ENCODE measurements at regions not wholly inside any gene's neighbourhood (a gene's known extent, or its start where the extent isn't known, plus 50 kb on each side); places are given as distances from the start of the nearest gene placed in this dataset.
"Not testable (repeated sequence)": the region's sequence is repeated elsewhere in the genome, so short reads cannot be mapped to it uniquely, and the experiment has no call there.

DNA sequence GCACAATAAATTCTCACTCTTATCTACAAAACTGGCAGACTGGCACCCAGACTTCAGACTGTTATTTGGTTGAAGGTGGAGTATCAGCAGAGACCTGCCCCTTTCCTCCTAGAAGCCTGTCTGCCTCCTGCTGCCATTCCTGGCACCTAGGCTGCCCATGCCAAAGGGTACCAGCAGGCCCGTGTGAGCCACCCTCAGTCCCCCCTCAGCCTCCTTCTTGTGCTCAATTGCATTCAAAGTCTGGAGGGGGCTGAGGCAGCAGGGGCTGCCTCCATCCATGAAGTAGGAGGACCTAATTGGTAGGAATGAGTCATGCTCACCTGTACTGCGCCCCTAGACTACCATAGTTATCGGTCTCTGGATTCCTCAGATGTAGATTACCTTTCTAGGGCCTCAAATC, 440.9 kb upstream of the GRM3 start:
- DNase-seq (ENCODE audit: low read depth): no peak

- DNase-seq (ENCODE audit: low read depth): no peak
Observed at GRCh38 chr7:86201767-86202166, 441.9 kb upstream of the GRM3 start.

GRCh38 chr7:86199881-86200614, 443.7 kb upstream of the GRM3 start:
- DNase-seq (ENCODE audit: low read depth): no peak

DNA sequence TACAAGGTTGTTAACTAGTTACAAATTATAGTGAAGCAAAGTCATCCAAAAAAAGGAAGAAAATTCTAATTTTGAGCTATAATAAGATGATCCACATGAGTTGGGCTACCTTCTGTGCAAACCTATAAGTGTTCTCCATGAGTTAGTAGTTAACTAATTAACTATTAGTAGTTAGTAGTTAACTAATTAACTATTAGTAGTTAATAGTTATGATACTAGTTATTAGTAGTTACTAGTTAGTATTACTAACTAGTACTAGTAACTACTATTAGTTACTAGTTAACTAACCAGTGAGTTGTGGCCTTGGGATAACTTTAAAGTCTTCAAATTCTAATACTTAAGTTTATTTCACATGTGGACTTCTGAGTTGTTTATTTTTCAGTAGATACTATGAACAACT, 453.4 kb upstream of the GRM3 start:
- no peak for DNase-seq (ENCODE audit: low read depth)

- DNase-seq (ENCODE audit: low read depth): no peak
Observed at GRCh38 chr7:86181474-86181873, 462.2 kb upstream of the GRM3 start.

- DNase-seq (ENCODE audit: low read depth): no peak
Observed at GRCh38 chr7:86164827-86165226, 478.9 kb upstream of the GRM3 start.

DNA sequence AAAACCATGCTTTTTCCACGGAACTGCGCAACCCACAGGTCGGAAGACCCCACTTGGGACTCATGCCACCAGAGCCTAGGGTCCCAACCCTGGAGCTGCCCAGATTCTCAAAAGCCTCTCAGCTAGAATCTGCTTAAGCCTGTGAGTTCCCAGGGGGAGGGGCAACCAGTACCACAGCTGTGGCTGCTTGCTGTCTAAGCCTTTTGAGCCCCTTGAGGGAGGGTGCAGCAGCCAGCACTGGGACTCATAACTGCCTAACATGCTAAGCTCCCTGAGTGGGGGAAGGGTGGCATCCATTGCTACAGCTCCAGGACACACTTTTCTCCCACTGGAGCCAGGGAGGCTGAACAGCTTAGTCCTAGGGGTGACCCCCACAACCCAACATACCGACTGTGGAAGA, 485.6 kb upstream of the GRM3 start:
- DNase-seq (ENCODE audit: low read depth): no peak

DNA sequence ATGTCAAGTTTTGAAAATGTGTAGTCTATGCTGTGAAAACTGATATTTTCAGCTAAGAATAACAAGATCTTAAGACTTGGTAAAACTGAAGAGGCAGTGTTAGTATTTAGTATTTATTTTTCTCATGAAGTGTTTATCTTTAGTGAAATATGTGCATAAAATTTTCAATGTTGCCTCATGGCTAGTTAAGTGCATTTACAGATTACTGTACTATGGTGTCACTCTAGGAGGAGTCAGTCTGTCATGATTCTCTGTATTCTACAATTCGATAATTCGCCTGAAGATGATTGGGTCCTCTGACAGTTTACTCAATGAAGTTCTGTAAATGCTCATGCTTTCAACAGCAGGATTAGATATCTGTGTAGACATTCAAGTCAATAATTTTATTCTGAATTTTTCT, 488.1 kb upstream of the GRM3 start:
- DNase-seq (ENCODE audit: low read depth): no peak

DNA sequence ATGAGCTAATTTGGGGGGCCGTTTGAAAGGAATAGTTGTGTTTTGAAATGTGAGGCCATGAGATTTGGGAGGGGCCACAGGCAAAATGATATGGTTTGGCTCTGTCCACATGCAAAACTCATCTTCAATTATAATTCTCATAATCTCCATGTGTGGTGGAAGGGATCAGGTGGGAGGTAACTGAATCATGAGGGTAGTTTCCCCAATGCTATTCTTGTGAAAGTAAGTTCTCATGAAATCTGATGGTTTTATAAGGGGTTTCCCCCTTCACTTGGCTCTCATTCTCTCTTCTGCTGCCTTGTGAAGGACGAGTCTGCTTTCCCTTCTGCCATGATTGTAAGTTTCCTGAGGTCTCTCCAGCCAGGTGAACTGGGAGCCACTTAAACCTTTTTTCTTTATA, 490.8 kb upstream of the GRM3 start:
- DNase-seq (ENCODE audit: low read depth): no peak

DNA sequence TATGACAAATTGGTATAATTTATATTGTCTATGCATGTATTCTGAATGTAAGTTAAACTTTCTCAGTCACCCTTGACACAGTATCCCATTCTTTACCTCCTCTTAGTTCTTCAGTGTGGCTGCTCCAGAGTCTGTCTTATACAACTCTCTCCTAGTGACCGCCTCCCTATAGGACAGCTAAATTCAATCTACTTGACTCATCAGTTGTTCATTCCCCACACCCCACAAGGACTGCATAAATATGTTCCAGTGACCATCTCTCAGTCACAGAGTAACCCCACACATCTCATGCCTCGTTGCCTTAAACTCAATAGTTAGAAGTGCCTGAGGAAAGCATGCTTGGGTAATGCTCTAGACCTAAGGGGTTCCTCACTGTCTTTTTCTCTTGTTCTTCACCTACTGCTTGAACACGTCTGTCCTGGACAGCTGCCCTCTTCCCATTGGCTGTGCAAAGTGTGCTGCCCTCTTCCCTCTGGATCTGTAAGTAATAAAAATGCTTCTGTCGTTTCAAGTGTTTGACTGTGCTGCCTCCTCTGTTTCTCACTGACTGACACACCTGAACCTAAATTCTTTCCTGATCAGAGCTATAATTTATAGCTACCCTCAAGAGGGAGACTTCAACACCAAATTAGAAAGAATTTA, 494.6 kb upstream of the GRM3 start:
- no peak for DNase-seq (ENCODE audit: low read depth)

DNA sequence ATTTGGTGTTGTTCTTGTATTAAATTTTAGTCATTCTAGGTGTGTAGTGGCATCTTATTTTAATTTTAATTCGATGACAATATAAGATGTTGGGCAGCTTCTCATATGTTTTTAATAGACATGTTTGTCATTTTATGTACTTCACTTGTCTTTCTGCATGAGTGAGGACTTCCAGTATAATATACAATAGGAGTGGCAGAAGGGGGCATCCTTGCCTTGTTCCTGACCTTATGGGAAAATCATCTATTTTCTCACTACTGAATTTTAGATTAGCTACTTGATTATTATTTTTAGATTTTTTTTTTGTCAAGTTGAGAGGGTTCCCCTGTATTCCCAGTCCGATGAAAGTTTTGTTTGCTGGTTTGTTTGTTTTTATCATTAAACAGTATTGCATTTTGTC, 495.2 kb upstream of the GRM3 start:
- no peak for DNase-seq (ENCODE audit: low read depth)

DNA sequence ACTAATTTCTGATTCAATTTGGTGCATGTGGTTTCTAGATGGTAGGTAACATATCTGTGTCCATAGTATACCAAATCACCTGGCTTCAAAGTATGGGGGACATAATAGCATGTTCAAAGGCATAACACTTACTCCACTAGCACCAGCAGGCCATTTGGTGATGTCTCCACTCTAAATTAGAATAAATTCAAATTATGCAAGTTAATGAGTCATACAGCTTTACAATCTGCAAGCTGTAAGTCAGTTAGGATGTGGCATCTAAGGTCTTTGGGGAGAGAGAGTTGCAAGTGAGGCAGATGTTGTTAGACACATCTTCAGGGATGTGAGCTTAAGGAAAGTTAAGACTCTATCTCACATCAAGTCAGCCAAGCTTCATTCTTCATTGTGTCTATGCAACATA, 506.4 kb upstream of the GRM3 start:
- no peak for DNase-seq (ENCODE audit: low read depth)

DNA sequence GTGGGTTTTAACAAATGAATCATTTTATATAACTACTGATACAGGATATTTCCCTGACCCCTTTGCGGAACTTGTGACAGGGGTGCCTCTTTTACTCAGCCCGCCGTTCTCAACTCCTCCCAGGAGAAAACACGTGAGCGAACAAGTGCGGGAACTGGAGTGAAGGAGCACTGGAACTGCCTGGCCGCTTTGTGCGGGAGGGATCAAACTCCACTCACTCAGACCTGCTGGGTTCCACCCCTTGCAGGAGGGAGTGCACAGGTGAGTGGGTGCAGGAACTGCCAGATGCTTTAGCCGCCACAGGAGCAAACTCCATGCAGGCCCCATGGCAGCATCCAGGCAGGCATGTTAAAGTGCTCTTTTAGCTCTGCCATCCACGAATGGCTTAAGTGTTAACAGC, 513.4 kb upstream of the GRM3 start:
- DNase-seq (ENCODE audit: low read depth): no peak

DNA sequence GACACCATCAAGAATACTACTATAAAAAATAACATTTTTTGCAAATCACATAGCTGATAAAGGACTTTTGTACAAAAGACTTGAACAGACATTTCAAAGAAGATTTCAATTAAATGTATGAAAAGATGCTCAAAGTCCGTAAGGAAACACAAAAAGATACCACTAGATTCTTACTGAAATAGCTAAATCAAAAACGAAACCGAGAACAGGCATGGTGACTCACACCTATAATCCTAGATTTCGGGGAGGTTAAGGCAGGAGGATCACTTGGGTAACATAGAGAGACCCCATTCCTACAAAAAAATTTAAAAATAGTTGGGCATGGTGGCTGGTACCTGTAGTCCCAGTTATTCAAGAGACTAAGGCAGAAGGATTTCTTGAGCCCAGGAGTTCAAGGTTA, 520.2 kb upstream of the GRM3 start:
- no peak for DNase-seq (ENCODE audit: low read depth)

GRCh38 chr7:86094166-86094669, 549.5 kb upstream of the GRM3 start:
- DNase-seq (ENCODE audit: low read depth): no peak

DNA sequence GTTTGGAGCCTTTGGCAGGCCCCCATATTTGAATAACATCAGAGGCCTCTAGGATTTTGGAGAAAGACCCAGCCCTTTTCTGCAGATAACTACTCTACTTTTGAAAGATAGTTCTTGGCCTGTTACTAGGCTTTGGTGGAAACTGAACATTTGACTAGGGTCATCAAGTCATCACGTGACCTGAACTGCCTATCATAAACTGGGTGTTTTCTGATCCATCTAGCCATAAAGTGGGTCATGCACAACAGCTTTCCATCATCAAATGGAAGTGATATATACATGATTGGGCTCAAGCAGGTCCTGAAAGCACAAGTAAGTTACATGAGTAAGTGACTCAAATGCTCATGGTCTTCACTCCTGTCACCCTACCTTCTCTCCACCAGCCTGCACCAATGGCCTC, 552.3 kb upstream of the GRM3 start:
- no peak for DNase-seq (ENCODE audit: low read depth)

GRCh38 chr7:86089455-86089854, 554.3 kb upstream of the GRM3 start:
- DNase-seq (ENCODE audit: low read depth): no peak

GRCh38 chr7:86064572-86064971, 579.1 kb upstream of the GRM3 start:
- DNase-seq (ENCODE audit: low read depth): not testable (repeated sequence)

GRCh38 chr7:86058649-86059048, 585.1 kb upstream of the GRM3 start:
- DNase-seq (ENCODE audit: low read depth): no peak

DNA sequence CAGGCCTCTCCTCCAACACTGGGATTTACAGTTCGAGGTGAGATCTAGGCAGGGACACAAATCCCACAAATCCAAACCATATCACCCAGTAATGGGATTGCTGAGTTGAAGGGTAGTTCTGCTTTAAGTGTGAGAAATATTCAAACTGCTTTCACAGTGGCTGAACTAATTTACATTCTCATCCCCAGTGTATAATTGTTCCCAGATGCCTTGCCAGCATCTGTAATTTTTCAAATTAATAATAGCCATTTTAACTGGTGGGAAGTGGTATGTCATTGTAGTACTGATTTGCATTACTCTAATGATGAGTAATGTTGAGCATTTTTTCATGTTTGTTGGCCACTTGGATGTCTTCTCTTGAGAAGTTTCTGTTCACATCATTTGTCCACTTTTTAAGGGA, 592.8 kb upstream of the GRM3 start:
- DNase-seq (ENCODE audit: low read depth): no peak

DNA sequence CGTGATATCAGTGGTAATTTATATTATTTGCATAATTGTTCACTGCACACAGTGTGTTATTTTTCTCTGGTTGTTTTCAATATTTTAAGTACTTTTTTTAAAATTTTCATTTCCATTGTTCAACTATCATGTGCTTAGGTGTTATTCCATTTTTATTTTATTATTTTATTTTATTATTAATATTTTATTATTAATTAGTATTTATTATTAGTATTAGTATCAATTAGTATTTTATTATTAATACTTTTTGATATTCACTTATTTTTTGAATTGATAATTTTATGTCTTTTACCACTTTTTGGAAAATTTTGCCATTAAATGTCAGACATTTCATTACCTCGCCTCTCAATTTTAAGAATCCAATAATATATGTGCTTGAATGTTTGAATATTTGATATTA, 593.8 kb upstream of the GRM3 start:
- no peak for DNase-seq (ENCODE audit: low read depth)

- not testable (repeated sequence) for DNase-seq (ENCODE audit: low read depth)
Observed at GRCh38 chr7:86045197-86045596, 598.5 kb upstream of the GRM3 start.

- no peak for DNase-seq (ENCODE audit: low read depth)
Observed at GRCh38 chr7:86025807-86026206, 617.9 kb upstream of the GRM3 start.

GRCh38 chr7:86013662-86014061, 630.0 kb upstream of the GRM3 start:
- DNase-seq (ENCODE audit: low read depth): no peak

Measured in Daoy (cell line).